Right cardiac atrium (tissue), 5 donors: ENCODE measurements at regions not wholly inside any gene's neighbourhood (a gene's known extent, or its start where the extent isn't known, plus 50 kb on each side); places are given as distances from the start of the nearest gene placed in this dataset.
"Not testable (repeated sequence)": the region's sequence is repeated elsewhere in the genome, so short reads cannot be mapped to it uniquely, and the experiment has no call there.

Experiments used
- ATAC-seq, 2 donors: fragments of 200-7000 bp; cut with Tn5 transposase; one replicate each; pipeline versions ENCODE4 v1.8.0 to v1.9.1; 2020; ENCODE audit warnings: moderate library complexity in 2 of 2, mild to moderate bottlenecking in 1 of 2
- DNase-seq, 3 donors: peaks; one replicate each; pipeline ENCODE4 v3.0.0-alpha.2; 2020
- H3K27ac ChIP-seq: one replicate; pipeline ENCODE4 v1.5.1; 2013; ENCODE audit warnings: mild to moderate bottlenecking, low read length, control low read depth, moderate library complexity
- H3K27me3 ChIP-seq: one replicate; pipeline ENCODE4 v1.6.1; 2013; ENCODE audit not compliant: control insufficient read depth, insufficient read depth
- H3K4me1 ChIP-seq: one replicate; pipeline ENCODE4 v1.6.1; 2013; ENCODE audit warnings: low read length; ENCODE audit not compliant: control insufficient read depth, insufficient read depth
- H3K4me3 ChIP-seq: one replicate; pipeline ENCODE4 v1.5.1; 2013; ENCODE audit warnings: low read length, control low read depth
- H3K9me3 ChIP-seq: one replicate; pipeline ENCODE4 v1.6.1; 2013; ENCODE audit warnings: low read length; ENCODE audit not compliant: control insufficient read depth
- WGBS: extraction: QIAGEN DNeasy Blood & Tissue Kit; methylation state at CpG from one replicate; pipeline ENCODE4 v1.1.7; 2013; 5-methylcytosine and 5-hydroxymethylcytosine counted together
- intact Hi-C, 4 donors: fragments of 100-400 bp; cut with DNase I; formaldehyde crosslinking; loops; one replicate each; pipeline versions ENCODE4 v1.11.0 to v1.14.0; 2022 to 2023
- donor health status: healthy with polysubstance abuse.
- donor health status: DM: no; HTN: yes; CAD: no.
- donor health status: DM: no; HTN: no; CAD: no.
- donor health status: DM: no; HTN: yes; CAD: no; lungs with severe emphysema.
- donor health status: DM: yes; HTN: yes; CAD: no.

GRCh38 chr12:102659200-102659911 lies 179.0 kb upstream of the IGF1 start:
- intact Hi-C loops, result no loop called here
- no peaks in the 10 kb centered on the region for H3K27me3 ChIP-seq
- DNase-seq (no peak), ATAC-seq (no peak)
- H3K4me1 ChIP-seq, result no peaks in the 10 kb centered on the region
- no peak overlapping the region for H3K27ac ChIP-seq
- 76% methylated on average over 4 of the region's 4 CpGs for WGBS
- no peaks in the 10 kb centered on the region for H3K9me3 ChIP-seq
- H3K4me3 ChIP-seq, result no peak overlapping the region

GRCh38 chr12:102653406-102653805 lies 173.0 kb upstream of the IGF1 start:
- no peaks in the 10 kb centered on the region for H3K9me3 ChIP-seq
- intact Hi-C loops, result no loop called here
- ATAC-seq (no peak), DNase-seq (no peak)
- no peaks in the 10 kb centered on the region for H3K27me3 ChIP-seq
- no peak overlapping the region for H3K27ac ChIP-seq
- H3K4me1 ChIP-seq, result no peaks in the 10 kb centered on the region
- 68% methylated on average over 2 of the region's 2 CpGs for WGBS
- H3K4me3 ChIP-seq, result no peak overlapping the region

DNA sequence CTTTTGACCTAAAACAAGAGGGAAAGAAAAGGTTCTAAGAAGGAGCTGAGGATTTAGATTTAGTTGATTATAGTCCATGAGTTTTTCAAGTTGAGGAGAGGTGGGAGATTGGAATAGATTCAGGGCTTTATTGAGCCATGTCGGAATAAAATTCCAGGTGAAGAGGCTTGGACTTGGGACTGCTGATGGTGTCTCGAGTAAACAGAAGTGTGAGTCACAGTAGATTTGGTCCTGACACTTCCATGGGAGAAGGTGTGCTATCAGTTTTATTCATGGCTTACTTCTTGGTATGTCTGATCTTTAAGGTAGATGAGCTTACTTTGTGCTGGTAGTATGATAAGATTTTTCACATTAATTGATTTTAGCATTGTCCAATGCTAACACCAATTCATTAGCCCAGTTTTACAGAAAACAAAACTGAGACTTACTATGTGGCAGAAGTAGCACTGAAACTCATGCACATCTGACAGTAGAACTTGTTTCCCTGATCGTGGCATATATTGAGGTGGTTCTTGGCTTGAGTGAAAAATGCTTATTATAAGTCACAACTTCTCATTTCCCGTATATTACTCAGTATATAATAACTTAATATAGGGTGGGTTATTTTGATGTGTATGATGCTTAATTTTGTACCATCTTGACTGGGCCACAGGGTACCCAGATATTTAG lies 172.4 kb upstream of the IGF1 start:
- WGBS, result 80% methylated on average over 4 of the region's 4 CpGs
- intact Hi-C loops, result no loop called here
- ATAC-seq (no peak), DNase-seq (no peak)
- H3K27ac ChIP-seq, result no peak overlapping the region
- H3K9me3 ChIP-seq, result no peaks in the 10 kb centered on the region
- H3K4me1 ChIP-seq, result no peaks in the 10 kb centered on the region
- H3K27me3 ChIP-seq, result no peaks in the 10 kb centered on the region
- H3K4me3 ChIP-seq, result no peak overlapping the region

GRCh38 chr12:102645968-102646367 lies 165.6 kb upstream of the IGF1 start:
- intact Hi-C loops, result no loop called here
- no peak for DNase-seq
- no peak for ATAC-seq
- Histone ChIP-seq H3K4me1 (no peaks in the 10 kb centered on the region), H3K27me3 (no peaks in the 10 kb centered on the region), H3K27ac (no peak overlapping the region), H3K4me3 (no peak overlapping the region), H3K9me3 (no peaks in the 10 kb centered on the region)
- 83% methylated on average over 1 of the region's 1 CpG for WGBS

GRCh38 chr12:102643879-102644575 lies 163.7 kb upstream of the IGF1 start:
- Histone ChIP-seq H3K4me1 (no peaks in the 10 kb centered on the region), H3K27ac (no peak overlapping the region), H3K27me3 (no peaks in the 10 kb centered on the region), H3K4me3 (no peak overlapping the region), H3K9me3 (no peaks in the 10 kb centered on the region)
- intact Hi-C loops, result no loop called here
- no peak for ATAC-seq
- WGBS, result 82% methylated on average over 2 of the region's 2 CpGs
- no peak for DNase-seq

- Histone ChIP-seq H3K4me3 (no peak overlapping the region), H3K4me1 (no peaks in the 10 kb centered on the region), H3K27ac (no peak overlapping the region), H3K9me3 (no peaks in the 10 kb centered on the region), H3K27me3 (no peaks in the 10 kb centered on the region)
- intact Hi-C loops, result no loop called here
- ATAC-seq, result no peak
- WGBS, result 62% methylated on average over 2 of the region's 2 CpGs
- no peak for DNase-seq
Measured at GRCh38 chr12:102642199-102642598, 161.8 kb upstream of the IGF1 start.

- ATAC-seq, H3K4me1 ChIP-seq, H3K9me3 ChIP-seq, H3K27ac ChIP-seq, DNase-seq, intact Hi-C loops, H3K27me3 ChIP-seq, H3K4me3 ChIP-seq: not testable (repeated sequence)
- WGBS, result 80% methylated on average over 1 of the region's 1 CpG
Measured at GRCh38 chr12:102640658-102641057, 160.3 kb upstream of the IGF1 start.

GRCh38 chr12:102638777-102639176 lies 158.4 kb upstream of the IGF1 start:
- no peak for ATAC-seq
- H3K9me3 ChIP-seq, result no peaks in the 10 kb centered on the region
- no peak for DNase-seq
- H3K27me3 ChIP-seq, result no peaks in the 10 kb centered on the region
- WGBS, result 27% methylated on average over 1 of the region's 1 CpG
- no peak overlapping the region for H3K4me3 ChIP-seq
- no peaks in the 10 kb centered on the region for H3K4me1 ChIP-seq
- intact Hi-C loops, result no loop called here
- H3K27ac ChIP-seq, result no peak overlapping the region

- ATAC-seq, result no peak
Measured at GRCh38 chr12:102633981-102634605, 153.7 kb upstream of the IGF1 start.

GRCh38 chr12:102631274-102631673 lies 150.9 kb upstream of the IGF1 start:
- ATAC-seq, result no peak
- Histone ChIP-seq H3K27me3 (no peaks in the 10 kb centered on the region), H3K4me1 (no peaks in the 10 kb centered on the region), H3K9me3 (peaks cover 2% of the 10 kb centered on the region), H3K4me3 (no peak overlapping the region), H3K27ac (no peak overlapping the region)
- intact Hi-C loops, result no loop called here
- 74% methylated on average over 2 of the region's 2 CpGs for WGBS
- DNase-seq, result no peak

More at GRCh38 chr12:102633981-102634605, 153.7 kb upstream of the IGF1 start:
- no peaks in the 10 kb centered on the region for H3K4me1 ChIP-seq
- H3K27ac ChIP-seq, result no peak overlapping the region
- no peak for DNase-seq
- H3K27me3 ChIP-seq, result no peaks in the 10 kb centered on the region
- no peaks in the 10 kb centered on the region for H3K9me3 ChIP-seq
- intact Hi-C loops, result no loop called here
- H3K4me3 ChIP-seq, result no peak overlapping the region
- 54% methylated on average over 2 of the region's 2 CpGs for WGBS
